Caco-2 (cell line): ENCODE measurements at regions not wholly inside any gene's neighbourhood (a gene's known extent, or its start where the extent isn't known, plus 50 kb on each side); places are given as distances from the start of the nearest gene placed in this dataset.

ENCODE experiments used
- BruUV-seq: library from RNA; stranded (reverse); fragments of 400-500 nt; replicated peaks from 2 replicates; lab custom pipeline; 2021; lab: Mats Ljungman, UMichigan
- CTCF ChIA-PET: fragments of 300-600 bp; sonication (Branson Sonifier 250); formaldehyde crosslinking; loops from one replicate; lab custom pipeline; 2022; ENCODE audit warnings: antibody characterized with exemption; lab: Charles Lee
- POLR2A ChIA-PET: fragments of 300-600 bp; sonication (Branson Sonifier 250); formaldehyde crosslinking; loops from one replicate; lab custom pipeline; 2022; ENCODE audit warnings: antibody characterized with exemption; lab: Charles Lee
- DNase-seq, 2 experiments: peaks; one replicate each; pipeline versions ENCODE4 v3.0.0 to v3.0.0-alpha.2; 2020 to 2022
- H3K27me3 ChIP-seq: replicated peaks from 2 replicates; pipeline ENCODE4 v1.6.0; 2011; ENCODE audit warnings: low read length; ENCODE audit not compliant: control insufficient read depth, insufficient read depth
- H3K36me3 ChIP-seq: 2 replicates; pipeline ENCODE4 v1.5.1; 2011; ENCODE audit warnings: low read length; ENCODE audit not compliant: control insufficient read depth, insufficient read depth
- H3K4me1 ChIP-seq: fragments of 250-450 bp; sonication (Bioruptor Pico); 2 replicates; pipeline ENCODE4 v1.5.1; 2020; ENCODE audit warnings: mild to moderate bottlenecking
- H3K4me3 ChIP-seq: 2 replicates; pipeline ENCODE4 v1.5.1; 2011; ENCODE audit warnings: low read depth, mild to moderate bottlenecking, control low read depth, low read length
- H3K9me3 ChIP-seq: fragments of 250-450 bp; sonication (Bioruptor Pico); 2 replicates; pipeline ENCODE4 v1.5.1; 2020; ENCODE audit warnings: mild to moderate bottlenecking, moderate library complexity
- H3K27ac Mint-ChIP-seq: one replicate; pipeline ENCODE4 v1.8.0; 2022; ENCODE audit warnings: mixed read lengths; ENCODE audit not compliant: unreplicated experiment
- H3K27me3 Mint-ChIP-seq: one replicate; pipeline ENCODE4 v1.8.0; 2022; ENCODE audit warnings: mixed read lengths; ENCODE audit not compliant: insufficient read depth, unreplicated experiment
- H3K36me3 Mint-ChIP-seq: one replicate; pipeline ENCODE4 v1.8.0; 2022; ENCODE audit warnings: mild to moderate bottlenecking, mixed read lengths; ENCODE audit not compliant: insufficient read depth, unreplicated experiment
- H3K4me1 Mint-ChIP-seq: one replicate; pipeline ENCODE4 v1.8.0; 2022; ENCODE audit warnings: low read depth, mixed read lengths; ENCODE audit not compliant: unreplicated experiment
- H3K4me3 Mint-ChIP-seq: one replicate; pipeline ENCODE4 v1.8.0; 2022; ENCODE audit warnings: mild to moderate bottlenecking, moderate library complexity, mixed read lengths; ENCODE audit not compliant: unreplicated experiment
- H3K9me3 Mint-ChIP-seq: one replicate; pipeline ENCODE4 v1.8.0; 2022; ENCODE audit warnings: mixed read lengths; ENCODE audit not compliant: unreplicated experiment
- intact Hi-C: fragments of 100-400 bp; cut with micrococcal nuclease; formaldehyde crosslinking; loops from one replicate; pipeline ENCODE4 v1.10.0; 2022; ENCODE audit not compliant: unreplicated experiment
- TF ChIP-seq, protein P1 (sequence below), 2 experiments: fragments of 200-600 bp in 1 of 2; IDR thresholded peaks; 1 replicate in 1 of 2; 2 replicates in 1 of 2; pipeline versions ENCODE4 v1.5.1 to v1.8.0; 2011 to 2022; ENCODE audit warnings: antibody characterized with exemption in 1 of 2, control low read depth in 1 of 2, inconsistent platforms in 1 of 2, low read depth in 1 of 2, low read length in 1 of 2, mild to moderate bottlenecking in 1 of 2, moderate library complexity in 1 of 2; ENCODE audit not compliant: insufficient read depth in 1 of 2, severe bottlenecking in 1 of 2, unreplicated experiment in 1 of 2

DNA sequence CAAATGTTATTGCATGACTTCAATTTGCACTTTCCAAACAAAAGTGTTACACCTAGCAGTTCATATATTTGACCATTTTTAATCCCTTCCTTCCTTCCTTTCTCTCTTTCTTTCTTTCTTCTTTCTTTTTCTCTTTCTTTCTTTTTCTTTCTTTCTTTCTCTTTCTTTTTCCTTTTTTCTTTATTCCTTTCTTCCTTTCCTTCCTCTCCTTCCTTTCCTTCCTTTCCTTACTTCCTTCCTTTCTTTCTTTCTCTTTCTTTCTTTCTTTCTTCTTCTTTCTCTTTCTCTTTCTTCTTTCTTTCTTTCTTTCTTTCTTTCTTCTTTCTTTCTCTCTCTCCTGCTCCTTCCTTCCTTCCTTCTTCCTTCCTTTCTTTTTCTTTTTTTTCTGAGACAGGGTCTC, 146.7 kb upstream of the ALKAL2 start:
- intact Hi-C loops, result no loop called here
- Mint-ChIP-seq H3K27ac (no peak overlapping the region), H3K9me3 (no peaks in the 10 kb centered on the region), H3K36me3 (no peaks in the 10 kb centered on the region), H3K4me1 (no peaks in the 10 kb centered on the region), H3K4me3 (no peak overlapping the region), H3K27me3 (peaks cover 6% of the 10 kb centered on the region)
- ChIA-PET CTCF (no interaction called here), POLR2A (no interaction called here)
- Histone ChIP-seq H3K9me3 (no peaks in the 10 kb centered on the region), H3K4me1 (no peaks in the 10 kb centered on the region), H3K27me3 (no peaks in the 10 kb centered on the region), H3K4me3 (no peak overlapping the region), H3K36me3 (no peaks in the 10 kb centered on the region)
- no peak for DNase-seq
- no TSS peak for BruUV-seq
- TF ChIP-seq, protein P1, sequence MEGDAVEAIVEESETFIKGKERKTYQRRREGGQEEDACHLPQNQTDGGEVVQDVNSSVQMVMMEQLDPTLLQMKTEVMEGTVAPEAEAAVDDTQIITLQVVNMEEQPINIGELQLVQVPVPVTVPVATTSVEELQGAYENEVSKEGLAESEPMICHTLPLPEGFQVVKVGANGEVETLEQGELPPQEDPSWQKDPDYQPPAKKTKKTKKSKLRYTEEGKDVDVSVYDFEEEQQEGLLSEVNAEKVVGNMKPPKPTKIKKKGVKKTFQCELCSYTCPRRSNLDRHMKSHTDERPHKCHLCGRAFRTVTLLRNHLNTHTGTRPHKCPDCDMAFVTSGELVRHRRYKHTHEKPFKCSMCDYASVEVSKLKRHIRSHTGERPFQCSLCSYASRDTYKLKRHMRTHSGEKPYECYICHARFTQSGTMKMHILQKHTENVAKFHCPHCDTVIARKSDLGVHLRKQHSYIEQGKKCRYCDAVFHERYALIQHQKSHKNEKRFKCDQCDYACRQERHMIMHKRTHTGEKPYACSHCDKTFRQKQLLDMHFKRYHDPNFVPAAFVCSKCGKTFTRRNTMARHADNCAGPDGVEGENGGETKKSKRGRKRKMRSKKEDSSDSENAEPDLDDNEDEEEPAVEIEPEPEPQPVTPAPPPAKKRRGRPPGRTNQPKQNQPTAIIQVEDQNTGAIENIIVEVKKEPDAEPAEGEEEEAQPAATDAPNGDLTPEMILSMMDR (IDR thresholded peaks at IDR 0.05; ENCODE audit: insufficient read depth in 1 of 2, low read depth in 1 of 2, low read length in 1 of 2, severe bottlenecking in 1 of 2, unreplicated experiment in 1 of 2), result no peak

DNA sequence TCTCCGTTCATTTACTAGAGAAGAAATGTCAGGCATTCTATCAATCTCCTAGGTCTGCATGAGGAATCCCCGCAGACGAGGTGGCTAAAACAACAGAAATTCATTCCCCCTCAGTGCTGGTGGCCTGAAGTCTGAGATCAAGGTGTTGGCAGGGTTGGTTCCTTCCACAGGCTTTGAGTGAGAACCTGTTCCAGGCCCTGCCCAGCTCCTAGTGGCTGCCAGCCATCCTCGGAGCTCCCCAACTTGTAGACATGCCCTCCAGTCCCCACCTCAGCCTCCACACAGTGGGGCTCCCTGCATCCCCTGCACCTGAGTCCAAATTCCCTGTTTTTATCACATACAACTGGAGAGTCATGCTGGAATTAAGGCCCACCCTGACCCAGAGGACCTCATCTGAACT, 145.3 kb upstream of the ALKAL2 start:
- Mint-ChIP-seq H3K9me3 (no peaks in the 10 kb centered on the region), H3K36me3 (no peaks in the 10 kb centered on the region), H3K27me3 (peaks cover 11% of the 10 kb centered on the region), H3K4me1 (no peaks in the 10 kb centered on the region), H3K27ac (no peak overlapping the region), H3K4me3 (no peak overlapping the region)
- Histone ChIP-seq H3K36me3 (no peaks in the 10 kb centered on the region), H3K4me1 (no peaks in the 10 kb centered on the region), H3K27me3 (no peaks in the 10 kb centered on the region), H3K9me3 (no peaks in the 10 kb centered on the region), H3K4me3 (no peak overlapping the region)
- no TSS peak for BruUV-seq
- POLR2A ChIA-PET, result no interaction called here
- intact Hi-C loops, result no loop called here
- no peak for DNase-seq
- CTCF ChIA-PET, result no interaction called here
- TF ChIP-seq, protein P1 (IDR thresholded peaks at IDR 0.05; ENCODE audit: insufficient read depth in 1 of 2, low read depth in 1 of 2, low read length in 1 of 2, severe bottlenecking in 1 of 2, unreplicated experiment in 1 of 2), result no peak

DNA sequence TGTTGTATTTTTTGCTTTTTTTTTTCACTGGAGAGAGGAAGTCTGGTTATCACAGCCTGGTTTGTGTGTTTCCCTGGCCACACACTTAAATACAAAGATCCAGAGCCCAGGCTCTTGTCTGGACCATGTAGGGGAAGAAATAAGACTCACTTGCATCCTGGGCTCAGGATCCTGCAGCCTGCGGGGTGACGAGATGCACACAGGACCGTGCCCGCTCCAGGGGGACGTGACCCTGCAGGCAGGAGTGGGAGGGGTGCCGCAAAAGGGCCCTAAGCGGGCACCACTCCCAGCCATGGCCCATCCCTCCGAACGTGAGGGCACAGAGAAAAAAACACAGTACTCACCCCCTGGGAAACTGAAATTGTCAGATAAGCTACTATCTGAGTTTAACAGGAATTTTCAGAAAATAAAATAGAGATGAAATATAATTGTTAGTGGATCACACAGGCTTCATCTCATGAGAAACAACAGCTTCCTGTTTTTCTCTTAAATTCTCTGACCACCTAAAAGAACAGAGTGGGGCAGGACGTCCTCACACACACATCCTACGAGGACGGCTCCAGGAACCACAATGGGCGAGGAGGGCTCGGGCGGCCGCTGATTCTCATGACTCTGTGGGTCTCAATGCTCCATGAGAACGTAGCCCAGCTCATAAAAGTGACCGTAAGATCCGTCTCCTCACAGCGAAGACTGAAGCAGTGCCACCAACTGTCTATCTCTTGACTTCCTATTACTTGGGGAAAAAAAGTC, 142.6 kb upstream of the ALKAL2 start:
- BruUV-seq, result no TSS peak
- POLR2A ChIA-PET, result no interaction called here
- H3K36me3 Mint-ChIP-seq, result no peaks in the 10 kb centered on the region
- DNase-seq, result no peak
- no peaks in the 10 kb centered on the region for H3K4me1 Mint-ChIP-seq
- Histone ChIP-seq H3K4me1 (no peaks in the 10 kb centered on the region), H3K9me3 (no peaks in the 10 kb centered on the region), H3K27me3 (no peaks in the 10 kb centered on the region), H3K36me3 (no peaks in the 10 kb centered on the region), H3K4me3 (no peak overlapping the region)
- no peaks in the 10 kb centered on the region for H3K9me3 Mint-ChIP-seq
- TF ChIP-seq, protein P1 (IDR thresholded peaks at IDR 0.05; ENCODE audit: insufficient read depth in 1 of 2, low read depth in 1 of 2, low read length in 1 of 2, severe bottlenecking in 1 of 2, unreplicated experiment in 1 of 2), result no peak
- H3K27ac Mint-ChIP-seq, result no peak overlapping the region
- intact Hi-C loops, result no loop called here
- no peak overlapping the region for H3K4me3 Mint-ChIP-seq
- CTCF ChIA-PET, result no interaction called here
- peaks cover 13% of the 10 kb centered on the region for H3K27me3 Mint-ChIP-seq
